ENCODE measurements at regions not wholly inside any gene's neighbourhood (a gene's known extent, or its start where the extent isn't known, plus 50 kb on each side); places are given as distances from the start of the nearest gene placed in this dataset.
"Not testable (repeated sequence)": the region's sequence is repeated elsewhere in the genome, so short reads cannot be mapped to it uniquely, and the experiment has no call there.

- H3K27me3 Mint-ChIP-seq, result no peaks in the 10 kb centered on the region
- H3K9me3 Mint-ChIP-seq, result no peaks in the 10 kb centered on the region
- no peaks in the 10 kb centered on the region for H3K36me3 Mint-ChIP-seq (ENCODE audit: low read depth)
- no peak for DNase-seq
- H3K27ac Mint-ChIP-seq, result peak overlapping the region; percentile 80
- no peak overlapping the region for H3K4me3 Mint-ChIP-seq
- H3K4me1 Mint-ChIP-seq (ENCODE audit: low read depth), result peaks cover 40% of the 10 kb centered on the region
Measured at GRCh38 chr1:168421399-168422004, 122.3 kb downstream of the XCL2 start.

GRCh38 chr1:168420177-168420576 is 123.6 kb downstream of the XCL2 start:
- Mint-ChIP-seq H3K9me3 (no peaks in the 10 kb centered on the region), H3K4me1 (ENCODE audit: low read depth) (peaks cover 48% of the 10 kb centered on the region), H3K4me3 (no peak overlapping the region), H3K27ac (no peak overlapping the region), H3K27me3 (no peaks in the 10 kb centered on the region), H3K36me3 (ENCODE audit: low read depth) (no peaks in the 10 kb centered on the region)
- no peak for DNase-seq

DNA sequence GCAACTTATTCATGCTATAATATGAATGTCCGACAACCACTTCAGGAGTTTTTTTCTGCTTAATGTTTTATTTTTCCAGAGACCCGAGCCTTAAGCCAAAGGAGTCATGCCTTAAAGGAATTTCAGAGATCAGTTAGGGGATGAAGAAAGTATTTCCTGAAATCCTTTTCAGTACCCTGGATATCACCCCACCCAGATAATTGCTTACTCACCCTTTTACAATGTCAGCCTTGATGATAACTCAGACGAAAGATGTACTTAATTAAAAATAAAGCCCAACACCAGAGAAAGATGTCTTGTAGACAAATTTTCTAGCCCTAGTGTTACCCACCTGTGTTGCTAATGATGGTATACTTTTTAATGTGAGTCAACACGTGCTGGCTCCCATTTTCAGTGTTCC is 124.1 kb downstream of the XCL2 start:
- Mint-ChIP-seq H3K4me3 (no peak overlapping the region), H3K4me1 (ENCODE audit: low read depth) (peaks cover 48% of the 10 kb centered on the region), H3K27me3 (no peaks in the 10 kb centered on the region), H3K36me3 (ENCODE audit: low read depth) (no peaks in the 10 kb centered on the region), H3K9me3 (no peaks in the 10 kb centered on the region), H3K27ac (no peak overlapping the region)
- DNase-seq, result no peak

DNA sequence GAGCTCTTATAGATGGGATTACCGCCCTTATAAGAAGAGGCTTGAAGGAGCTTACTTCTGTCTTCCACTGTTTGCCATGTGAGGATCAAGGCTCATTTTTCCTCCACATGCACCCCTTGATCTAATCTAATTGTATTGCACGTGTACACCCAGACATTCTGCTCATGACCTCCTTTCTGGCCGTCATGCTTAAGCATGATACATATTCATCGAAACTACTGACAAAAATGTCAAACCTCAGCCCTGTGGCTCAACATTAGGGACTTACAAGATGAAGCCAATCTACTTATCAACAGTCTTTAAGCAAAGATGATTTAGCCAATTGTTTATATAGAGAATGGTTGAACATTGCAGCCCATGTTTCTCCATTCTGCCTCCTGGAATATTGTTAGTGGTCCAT is 127.6 kb downstream of the XCL2 start:
- no peak overlapping the region for H3K4me3 Mint-ChIP-seq

DNA sequence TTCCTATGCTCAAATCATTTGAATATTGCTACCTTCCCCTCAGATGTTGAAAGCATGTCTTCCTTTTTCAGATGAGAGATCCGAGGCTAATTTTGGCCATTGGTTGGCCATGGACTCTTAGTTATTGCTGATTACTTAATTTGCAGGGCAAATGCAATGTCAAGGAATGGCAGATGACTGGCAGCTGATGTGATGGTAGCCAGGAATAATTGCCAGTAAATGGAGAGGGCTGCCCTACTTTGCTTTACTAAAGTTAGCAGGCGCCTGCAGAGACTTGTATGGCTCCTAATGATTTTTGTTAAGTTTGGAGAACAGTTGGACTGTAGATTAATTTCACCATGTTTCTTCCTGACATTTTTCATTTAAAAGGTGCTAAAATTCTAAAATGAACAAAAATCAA is 128.9 kb downstream of the XCL2 start:
- Mint-ChIP-seq H3K9me3 (peaks cover 2% of the 10 kb centered on the region), H3K27ac (no peak overlapping the region)

More for the DNA sequence above, 127.6 kb downstream of the XCL2 start:
- no peak for DNase-seq
- Mint-ChIP-seq H3K27ac (no peak overlapping the region), H3K27me3 (no peaks in the 10 kb centered on the region), H3K36me3 (ENCODE audit: low read depth) (no peaks in the 10 kb centered on the region), H3K9me3 (no peaks in the 10 kb centered on the region), H3K4me1 (ENCODE audit: low read depth) (peaks cover 29% of the 10 kb centered on the region)

DNA sequence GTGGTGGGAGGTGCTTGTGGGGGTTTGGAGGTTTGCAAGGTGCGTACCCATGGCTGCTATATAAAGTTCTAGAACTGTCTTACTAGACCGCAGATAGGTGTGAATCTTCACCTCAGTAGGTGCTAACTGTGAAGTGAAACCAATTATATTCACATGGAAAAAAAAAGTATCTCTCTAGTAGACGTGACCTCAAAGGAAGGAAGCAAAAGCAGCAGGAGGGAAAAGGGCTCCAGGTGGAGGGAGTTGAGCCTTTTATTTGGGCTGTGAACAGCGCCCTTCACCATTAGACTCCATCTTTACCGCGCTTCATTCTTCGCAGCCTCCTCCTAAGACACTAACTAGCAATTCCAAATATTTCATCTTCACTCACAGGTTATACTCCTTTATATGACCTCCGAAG is 129.8 kb downstream of the TBX19 start:
- no peak for DNase-seq
- no peak overlapping the region for H3K4me3 Mint-ChIP-seq
- H3K27ac Mint-ChIP-seq, result no peak overlapping the region

More for the DNA sequence above, 128.9 kb downstream of the XCL2 start:
- no peaks in the 10 kb centered on the region for H3K36me3 Mint-ChIP-seq (ENCODE audit: low read depth)
- DNase-seq, result no peak
- no peaks in the 10 kb centered on the region for H3K27me3 Mint-ChIP-seq
- peaks cover 26% of the 10 kb centered on the region for H3K4me1 Mint-ChIP-seq (ENCODE audit: low read depth)
- no peak overlapping the region for H3K4me3 Mint-ChIP-seq

DNA sequence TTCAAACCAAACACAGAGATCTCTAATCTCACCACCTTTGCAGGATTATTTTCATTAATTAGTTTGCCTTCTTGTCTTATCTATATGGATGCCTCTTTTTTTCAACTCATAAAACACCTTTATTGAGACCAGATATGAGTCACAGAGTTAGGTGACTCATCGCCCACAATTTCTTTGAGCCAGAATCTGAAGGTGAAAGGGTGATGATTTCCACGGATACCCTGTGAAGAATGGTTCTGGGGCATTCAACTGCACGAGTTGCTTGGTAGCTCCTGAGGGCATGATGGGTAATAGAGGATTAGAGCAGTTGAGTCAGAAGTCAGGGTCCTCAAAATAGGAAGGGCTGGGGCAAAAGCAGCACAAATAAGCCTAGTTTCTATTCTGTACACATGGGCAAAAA is 128.2 kb downstream of the TBX19 start:
- H3K9me3 Mint-ChIP-seq, result peaks cover 8% of the 10 kb centered on the region
- peaks cover 46% of the 10 kb centered on the region for H3K4me1 Mint-ChIP-seq (ENCODE audit: low read depth)
- peak overlapping the region; percentile 89 for H3K27ac Mint-ChIP-seq
- peak; percentile 56 for DNase-seq
- H3K36me3 Mint-ChIP-seq (ENCODE audit: low read depth), result no peaks in the 10 kb centered on the region
- no peaks in the 10 kb centered on the region for H3K27me3 Mint-ChIP-seq
- peak overlapping the region; percentile 28 for H3K4me3 Mint-ChIP-seq

More for the DNA sequence above, 129.8 kb downstream of the TBX19 start:
- H3K27me3 Mint-ChIP-seq, result no peaks in the 10 kb centered on the region
- H3K36me3 Mint-ChIP-seq (ENCODE audit: low read depth), result no peaks in the 10 kb centered on the region
- peaks cover 46% of the 10 kb centered on the region for H3K4me1 Mint-ChIP-seq (ENCODE audit: low read depth)
- peaks cover 8% of the 10 kb centered on the region for H3K9me3 Mint-ChIP-seq

DNA sequence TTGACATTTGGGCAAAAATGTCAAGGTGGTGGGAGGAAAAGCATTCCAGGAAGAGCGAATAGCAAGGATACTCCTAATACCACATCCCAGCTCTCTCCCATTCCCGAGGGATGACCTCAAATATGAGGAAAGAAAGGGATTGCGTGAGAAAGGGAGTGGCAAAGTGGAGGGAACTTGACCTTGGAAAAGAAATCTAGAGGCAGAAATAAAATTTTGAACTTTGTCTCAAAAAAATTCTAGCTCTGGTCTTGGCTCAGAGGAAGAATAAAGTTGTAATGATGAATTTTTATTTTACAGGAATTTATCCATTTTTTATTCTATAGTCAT is 127.8 kb downstream of the TBX19 start:
- H3K27me3 Mint-ChIP-seq, result no peaks in the 10 kb centered on the region
- H3K27ac Mint-ChIP-seq, result peak overlapping the region; percentile 89
- H3K36me3 Mint-ChIP-seq (ENCODE audit: low read depth), result no peaks in the 10 kb centered on the region
- peaks cover 46% of the 10 kb centered on the region for H3K4me1 Mint-ChIP-seq (ENCODE audit: low read depth)
- DNase-seq, result no peak
- H3K9me3 Mint-ChIP-seq, result peaks cover 8% of the 10 kb centered on the region
- no peak overlapping the region for H3K4me3 Mint-ChIP-seq

DNA sequence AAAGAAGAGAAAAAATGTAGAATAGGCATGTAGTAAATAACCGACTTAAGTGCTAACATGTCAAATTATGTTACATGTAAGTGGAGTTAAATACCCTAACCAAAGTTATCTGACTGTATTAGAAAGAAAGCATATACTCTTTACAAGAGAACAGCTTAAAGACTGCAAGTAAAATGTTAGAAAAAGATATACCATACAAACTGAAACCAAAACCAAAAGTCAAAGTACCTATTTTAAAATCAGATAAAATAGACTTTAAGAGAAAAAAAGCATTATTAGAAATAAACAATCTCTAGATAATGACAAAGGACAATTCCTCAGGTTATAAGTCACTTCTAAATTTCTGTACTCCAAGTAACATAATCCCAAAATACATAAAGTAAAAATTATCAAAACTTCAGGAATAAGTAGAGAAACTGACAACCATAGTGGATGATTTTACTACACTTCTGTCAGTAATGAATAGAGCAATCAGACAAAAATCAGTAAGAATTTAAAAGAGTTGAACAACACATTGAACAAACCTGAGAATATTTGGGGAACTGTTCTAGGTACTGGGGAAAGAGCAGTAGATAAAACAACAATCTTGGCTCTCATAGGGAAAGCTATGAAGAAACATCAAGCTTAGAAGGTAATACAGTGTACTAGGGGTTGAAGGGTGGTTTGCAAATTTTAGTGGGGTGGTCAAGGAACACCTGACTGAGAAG is 127.3 kb downstream of the TBX19 start:
- Mint-ChIP-seq H3K4me1 (ENCODE audit: low read depth) (peaks cover 46% of the 10 kb centered on the region), H3K4me3 (no peak overlapping the region), H3K27ac (peak overlapping the region; percentile 45), H3K27me3 (no peaks in the 10 kb centered on the region), H3K9me3 (peaks cover 8% of the 10 kb centered on the region), H3K36me3 (ENCODE audit: low read depth) (no peaks in the 10 kb centered on the region)
- DNase-seq, result no peak

DNA sequence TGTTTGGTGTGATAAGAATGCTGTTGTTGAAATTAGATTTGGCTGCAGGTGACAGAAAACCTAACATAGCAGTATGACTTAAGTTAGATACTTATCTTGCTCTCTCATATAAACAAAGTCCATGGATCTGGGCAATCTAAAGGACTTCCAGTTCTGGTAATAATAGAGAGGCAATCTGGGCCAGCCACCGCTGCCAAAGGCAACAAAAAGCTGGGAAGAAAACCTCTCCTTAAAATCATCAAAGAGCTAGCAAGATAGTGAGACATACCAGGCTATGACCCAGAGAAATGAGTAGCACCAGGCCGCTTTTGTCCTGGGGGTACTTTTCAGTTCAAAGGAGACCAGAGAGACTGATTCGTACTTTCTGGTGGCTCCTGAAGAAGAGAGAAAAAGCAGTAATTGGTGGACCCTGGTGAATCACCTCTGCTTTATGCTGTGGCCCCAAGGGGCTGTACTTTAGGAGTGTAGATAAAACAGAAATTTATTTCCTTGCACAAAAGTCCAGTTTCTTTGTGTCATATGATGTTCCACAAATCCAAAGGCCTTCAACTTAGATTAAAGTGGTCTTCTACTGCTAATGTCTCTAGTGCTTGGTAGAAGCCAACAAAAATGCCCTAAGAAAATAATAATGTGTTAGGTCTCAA is 125.4 kb downstream of the TBX19 start:
- H3K4me1 Mint-ChIP-seq (ENCODE audit: low read depth), result peaks cover 44% of the 10 kb centered on the region
- no peak for DNase-seq
- no peak overlapping the region for H3K27ac Mint-ChIP-seq
- H3K27me3 Mint-ChIP-seq, result peaks cover under 1% of the 10 kb centered on the region
- H3K36me3 Mint-ChIP-seq (ENCODE audit: low read depth), result no peaks in the 10 kb centered on the region
- H3K9me3 Mint-ChIP-seq, result peaks cover 8% of the 10 kb centered on the region
- H3K4me3 Mint-ChIP-seq, result no peak overlapping the region

DNA sequence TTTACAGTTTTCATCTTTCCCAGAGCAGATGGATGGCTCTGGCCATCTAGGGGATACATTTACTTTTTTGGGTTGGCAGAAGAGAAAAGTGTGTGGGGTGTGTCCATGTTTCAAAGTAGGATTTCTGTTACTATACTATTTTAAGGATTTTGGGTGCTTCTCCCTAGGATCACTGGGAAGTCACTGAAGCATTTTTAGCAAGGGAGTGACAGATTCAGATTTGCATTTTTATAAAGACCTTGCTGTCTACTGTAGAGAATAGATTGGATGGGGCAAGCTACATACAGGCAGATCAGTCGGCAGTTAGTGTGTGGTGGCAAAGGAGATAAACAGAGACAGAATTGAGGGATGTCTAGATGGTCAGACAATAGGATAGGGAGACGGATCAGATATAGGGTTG is 122.5 kb downstream of the TBX19 start:
- peaks cover 31% of the 10 kb centered on the region for H3K4me1 Mint-ChIP-seq (ENCODE audit: low read depth)
- no peak overlapping the region for H3K4me3 Mint-ChIP-seq
- peaks cover 4% of the 10 kb centered on the region for H3K27me3 Mint-ChIP-seq
- no peaks in the 10 kb centered on the region for H3K36me3 Mint-ChIP-seq (ENCODE audit: low read depth)
- H3K27ac Mint-ChIP-seq, result no peak overlapping the region
- H3K9me3 Mint-ChIP-seq, result peaks cover 6% of the 10 kb centered on the region
- DNase-seq, result no peak

DNA sequence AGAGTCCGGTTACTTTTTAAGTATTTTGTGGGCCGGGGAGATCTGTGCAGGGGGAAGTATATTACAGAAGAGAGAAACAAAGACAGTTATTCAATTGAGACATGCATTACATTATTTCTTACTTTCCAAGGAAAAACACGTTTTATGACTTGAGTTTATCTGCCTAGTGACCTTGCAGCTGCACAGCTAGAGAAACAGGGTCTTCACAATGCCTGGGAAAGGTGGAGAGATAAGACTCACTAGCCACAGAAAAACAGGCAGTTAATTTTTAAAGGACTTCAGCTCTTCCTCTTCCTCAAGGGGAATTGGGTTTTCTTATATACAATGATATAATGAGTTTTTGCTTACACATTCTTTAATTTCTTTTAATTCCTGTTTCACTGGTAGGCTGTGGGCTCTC is 121.8 kb downstream of the TBX19 start:
- H3K4me3 Mint-ChIP-seq; H3K36me3 Mint-ChIP-seq (ENCODE audit: low read depth); H3K9me3 Mint-ChIP-seq; DNase-seq; H3K27me3 Mint-ChIP-seq; H3K27ac Mint-ChIP-seq: not testable (repeated sequence)
- peaks cover 25% of the 10 kb centered on the region for H3K4me1 Mint-ChIP-seq (ENCODE audit: low read depth)

DNA sequence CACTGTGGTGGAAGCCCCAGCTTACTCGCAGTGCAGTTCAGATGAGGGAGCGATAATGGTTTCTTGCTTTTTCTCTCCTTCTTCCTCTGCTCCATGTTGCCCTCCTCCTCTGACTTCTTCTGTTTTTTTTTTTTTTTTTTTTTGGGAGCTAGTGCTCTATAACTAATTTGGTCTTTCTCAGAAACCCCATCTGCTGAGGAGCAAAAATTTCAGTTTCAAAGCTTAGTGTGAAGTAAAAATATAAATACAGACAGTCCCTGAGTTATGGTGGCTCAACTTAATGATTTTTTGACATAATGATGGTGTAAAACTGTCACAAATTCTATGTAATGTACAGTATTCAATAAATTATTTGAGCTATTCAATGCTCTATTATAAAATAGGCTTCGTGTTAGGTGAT is 120.7 kb downstream of the TBX19 start:
- H3K4me3 Mint-ChIP-seq, result no peak overlapping the region
- H3K27me3 Mint-ChIP-seq, result peaks cover 4% of the 10 kb centered on the region

GRCh38 chr1:168400139-168400538 is 119.5 kb downstream of the TBX19 start:
- no peak for DNase-seq
- H3K4me3 Mint-ChIP-seq, result no peak overlapping the region
- no peaks in the 10 kb centered on the region for H3K36me3 Mint-ChIP-seq (ENCODE audit: low read depth)
- no peak overlapping the region for H3K27ac Mint-ChIP-seq
- no peaks in the 10 kb centered on the region for H3K9me3 Mint-ChIP-seq
- peaks cover 4% of the 10 kb centered on the region for H3K27me3 Mint-ChIP-seq
- peaks cover 15% of the 10 kb centered on the region for H3K4me1 Mint-ChIP-seq (ENCODE audit: low read depth)

More for the DNA sequence above, 120.7 kb downstream of the TBX19 start:
- DNase-seq, result no peak
- H3K27ac Mint-ChIP-seq, result no peak overlapping the region
- H3K4me1 Mint-ChIP-seq (ENCODE audit: low read depth), result peaks cover 18% of the 10 kb centered on the region
- peaks cover 4% of the 10 kb centered on the region for H3K9me3 Mint-ChIP-seq
- no peaks in the 10 kb centered on the region for H3K36me3 Mint-ChIP-seq (ENCODE audit: low read depth)

DNA sequence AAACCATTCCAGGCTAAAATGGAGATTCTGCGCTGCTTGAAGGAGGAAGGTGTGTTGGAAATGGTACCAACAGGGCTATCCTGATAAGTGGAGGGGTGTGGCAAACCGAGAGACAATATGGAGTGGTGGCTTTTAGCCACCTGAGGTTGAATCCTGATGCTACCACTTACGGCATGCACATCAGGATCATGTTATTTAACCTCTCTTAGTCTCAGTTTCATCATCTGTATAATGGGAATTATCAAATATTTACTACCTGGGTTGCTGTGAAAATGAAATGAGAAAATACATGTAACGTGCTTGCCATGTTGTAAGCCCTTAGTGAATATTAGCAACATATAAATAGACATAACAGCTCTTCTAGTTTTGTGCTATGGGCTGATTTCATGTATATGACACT is 117.1 kb downstream of the TBX19 start:
- no peak overlapping the region for H3K4me3 Mint-ChIP-seq
- peaks cover 16% of the 10 kb centered on the region for H3K4me1 Mint-ChIP-seq (ENCODE audit: low read depth)
- no peaks in the 10 kb centered on the region for H3K9me3 Mint-ChIP-seq
- DNase-seq, result no peak
- H3K27ac Mint-ChIP-seq, result no peak overlapping the region
- peaks cover 4% of the 10 kb centered on the region for H3K27me3 Mint-ChIP-seq
- no peaks in the 10 kb centered on the region for H3K36me3 Mint-ChIP-seq (ENCODE audit: low read depth)

All from activated T-cell treated with anti-CD3 and anti-CD28 coated beads, Interleukin-2, amount 50 U/mL, for 24 hours (primary cell).